HG03097 (cell line): ENCODE measurements at regions not wholly inside any gene's neighbourhood (a gene's known extent, or its start where the extent isn't known, plus 50 kb on each side); places are given as distances from the start of the nearest gene placed in this dataset.

Experiments
- ATAC-seq: cut with Tn5 transposase; IDR thresholded peaks from one replicate; pipeline ENCODE4 v1.9.1; 2021; ENCODE audit not compliant: unreplicated experiment, low FRiP score

- no peak for ATAC-seq
These were observed 2381.1 kb upstream of the AGA start for GRCh38 chr4:179823342-179823741.

- ATAC-seq, result no peak
These were observed 2389.0 kb upstream of the AGA start for GRCh38 chr4:179831274-179831673.

GRCh38 chr4:179836179-179837075 is 2394.2 kb upstream of the AGA start:
- no peak for ATAC-seq

- ATAC-seq, result no peak
These were observed 2399.8 kb upstream of the TENM3 start for GRCh38 chr4:179843370-179843769.

GRCh38 chr4:179855469-179855868 is 2387.7 kb upstream of the TENM3 start:
- ATAC-seq, result no peak

- ATAC-seq, result no peak
These were observed 2385.0 kb upstream of the TENM3 start for GRCh38 chr4:179858221-179858620.

GRCh38 chr4:179867300-179867878 is 2375.8 kb upstream of the TENM3 start:
- peak; percentile 99 for ATAC-seq

- ATAC-seq, result no peak
These were observed 2371.5 kb upstream of the TENM3 start for GRCh38 chr4:179871726-179872125.

GRCh38 chr4:179872755-179873154 is 2370.4 kb upstream of the TENM3 start:
- ATAC-seq, result no peak

GRCh38 chr4:179880756-179881155 is 2362.4 kb upstream of the TENM3 start:
- no peak for ATAC-seq

GRCh38 chr4:179894066-179894778 is 2349.0 kb upstream of the TENM3 start:
- ATAC-seq, result no peak

- no peak for ATAC-seq
These were observed 2323.6 kb upstream of the TENM3 start for GRCh38 chr4:179919587-179919986.

GRCh38 chr4:179927473-179927872 is 2315.7 kb upstream of the TENM3 start:
- no peak for ATAC-seq

GRCh38 chr4:179941911-179942310 is 2301.3 kb upstream of the TENM3 start:
- no peak for ATAC-seq

- ATAC-seq, result no peak
These were observed 2266.4 kb upstream of the TENM3 start for GRCh38 chr4:179976777-179977176.

- ATAC-seq, result no peak
These were observed 2265.8 kb upstream of the TENM3 start for GRCh38 chr4:179977378-179977777.

- ATAC-seq, result no peak
These were observed 2262.0 kb upstream of the TENM3 start for GRCh38 chr4:179981161-179981560.

GRCh38 chr4:179989975-179990374 is 2253.2 kb upstream of the TENM3 start:
- ATAC-seq, result peak; percentile 100

GRCh38 chr4:180009316-180009715 is 2233.9 kb upstream of the TENM3 start:
- no peak for ATAC-seq

- peak; percentile 85 for ATAC-seq
These were observed 2214.5 kb upstream of the TENM3 start for GRCh38 chr4:180028682-180029081.

GRCh38 chr4:180031330-180031729 is 2211.9 kb upstream of the TENM3 start:
- ATAC-seq, result no peak
